ENCODE measurements at regions not wholly inside any gene's neighbourhood (a gene's known extent, or its start where the extent isn't known, plus 50 kb on each side); places are given as distances from the start of the nearest gene placed in this dataset.

DNA sequence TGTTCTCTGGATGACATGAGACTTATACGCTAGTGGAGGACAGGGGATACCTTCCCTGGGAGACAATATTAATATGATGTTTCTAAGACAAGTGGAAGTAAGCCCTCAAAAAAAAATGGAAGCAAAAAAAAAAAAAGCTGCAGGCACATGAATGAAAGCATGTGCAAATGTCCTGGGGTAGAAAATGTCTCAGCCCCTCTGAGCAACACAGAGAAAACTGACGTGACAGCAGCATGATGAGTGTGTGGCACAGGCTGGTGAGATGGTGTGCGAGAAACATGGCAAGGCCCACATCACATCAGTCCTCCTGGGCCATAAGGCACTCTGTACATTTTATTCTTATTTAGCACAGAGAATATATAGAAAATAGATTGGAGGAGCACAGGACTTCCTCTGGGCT is 254.7 kb upstream of the PFKP start:
- Histone ChIP-seq H3K9me3 (no peaks in the 10 kb centered on the region), H3K4me1 (no peaks in the 10 kb centered on the region), H3K27me3 (no peaks in the 10 kb centered on the region), H3K36me3 (no peaks in the 10 kb centered on the region), H3K4me3 (no peak overlapping the region), H3K27ac (no peak overlapping the region)
- ATAC-seq = no peak
- intact Hi-C loops (cut with DNase I) = no loop called here
- DNase-seq = no peak
- TF ChIP-seq, protein P1, sequence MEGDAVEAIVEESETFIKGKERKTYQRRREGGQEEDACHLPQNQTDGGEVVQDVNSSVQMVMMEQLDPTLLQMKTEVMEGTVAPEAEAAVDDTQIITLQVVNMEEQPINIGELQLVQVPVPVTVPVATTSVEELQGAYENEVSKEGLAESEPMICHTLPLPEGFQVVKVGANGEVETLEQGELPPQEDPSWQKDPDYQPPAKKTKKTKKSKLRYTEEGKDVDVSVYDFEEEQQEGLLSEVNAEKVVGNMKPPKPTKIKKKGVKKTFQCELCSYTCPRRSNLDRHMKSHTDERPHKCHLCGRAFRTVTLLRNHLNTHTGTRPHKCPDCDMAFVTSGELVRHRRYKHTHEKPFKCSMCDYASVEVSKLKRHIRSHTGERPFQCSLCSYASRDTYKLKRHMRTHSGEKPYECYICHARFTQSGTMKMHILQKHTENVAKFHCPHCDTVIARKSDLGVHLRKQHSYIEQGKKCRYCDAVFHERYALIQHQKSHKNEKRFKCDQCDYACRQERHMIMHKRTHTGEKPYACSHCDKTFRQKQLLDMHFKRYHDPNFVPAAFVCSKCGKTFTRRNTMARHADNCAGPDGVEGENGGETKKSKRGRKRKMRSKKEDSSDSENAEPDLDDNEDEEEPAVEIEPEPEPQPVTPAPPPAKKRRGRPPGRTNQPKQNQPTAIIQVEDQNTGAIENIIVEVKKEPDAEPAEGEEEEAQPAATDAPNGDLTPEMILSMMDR (IDR thresholded peaks at IDR 0.05) = no peak

DNA sequence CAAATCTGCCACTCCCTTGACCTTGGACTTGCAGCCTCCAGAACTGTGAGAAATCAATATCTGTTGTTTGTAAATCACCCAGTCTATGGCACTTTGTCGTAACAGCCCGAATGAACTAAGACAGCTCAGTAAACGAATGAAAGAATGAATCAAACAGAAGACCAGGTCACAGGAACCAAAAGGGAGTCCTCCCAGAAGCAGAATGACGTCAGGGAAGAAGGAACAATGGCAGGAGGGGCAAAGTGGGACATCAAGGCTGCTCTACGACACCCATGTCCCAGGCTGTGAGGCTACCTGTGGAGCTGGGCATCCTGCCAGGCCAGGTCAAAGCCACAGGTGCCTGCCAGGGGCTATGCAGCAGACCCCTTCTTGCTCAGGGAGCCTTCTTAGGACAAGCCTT is 267.2 kb upstream of the PFKP start:
- ATAC-seq (no peak), DNase-seq (no peak)
- H3K36me3 ChIP-seq = no peaks in the 10 kb centered on the region
- H3K4me3 ChIP-seq = no peak overlapping the region
- no peaks in the 10 kb centered on the region for H3K27me3 ChIP-seq
- H3K9me3 ChIP-seq = peaks cover 0 to 10% of the 10 kb centered on the region in 2 donors
- TF ChIP-seq, protein P1 (IDR thresholded peaks at IDR 0.05) = no peak
- H3K27ac ChIP-seq = no peak overlapping the region
- intact Hi-C loops (cut with DNase I) = no loop called here
- no peaks in the 10 kb centered on the region for H3K4me1 ChIP-seq

DNA sequence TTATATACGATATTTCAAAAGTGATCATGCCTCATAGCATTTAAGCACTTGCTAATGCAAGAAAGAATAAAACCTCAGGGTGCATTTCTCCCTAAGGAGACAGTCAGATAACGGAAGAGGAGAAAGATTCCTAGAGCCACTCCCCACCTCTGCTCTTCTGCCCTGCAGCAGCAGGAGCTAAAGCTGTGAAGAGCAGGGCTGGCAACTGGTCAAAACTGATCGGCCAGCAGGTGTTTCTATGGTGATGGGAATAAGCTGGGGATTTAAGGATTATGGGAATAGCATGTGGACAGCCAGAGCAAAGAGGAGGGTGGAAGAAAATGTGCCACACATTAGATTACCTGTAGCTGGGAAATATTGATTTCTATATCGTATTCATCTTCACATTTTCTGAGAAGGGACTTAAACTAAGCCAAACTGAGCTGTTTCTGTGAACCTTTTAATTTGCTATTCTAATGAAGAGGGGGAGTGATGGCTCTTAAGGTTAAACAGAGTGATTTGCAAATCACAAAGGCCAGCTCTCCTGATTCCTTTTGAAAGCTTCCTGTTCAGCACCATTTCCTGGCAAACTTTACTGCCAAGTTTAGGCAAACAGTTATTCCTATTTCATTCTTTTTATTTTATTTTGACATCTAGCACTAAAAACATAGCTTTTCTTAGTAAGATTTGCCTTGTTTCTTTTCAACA is 268.9 kb upstream of the PFKP start:
- Histone ChIP-seq H3K36me3 (no peaks in the 10 kb centered on the region), H3K4me1 (no peaks in the 10 kb centered on the region), H3K27ac (no peak overlapping the region), H3K27me3 (no peaks in the 10 kb centered on the region), H3K4me3 (no peak overlapping the region), H3K9me3 (peaks cover 0 to 17% of the 10 kb centered on the region in 2 donors)
- DNase-seq = no peak
- no peak for ATAC-seq
- intact Hi-C loops (cut with DNase I) = no loop called here
- TF ChIP-seq, protein P1 (IDR thresholded peaks at IDR 0.05) = no peak

DNA sequence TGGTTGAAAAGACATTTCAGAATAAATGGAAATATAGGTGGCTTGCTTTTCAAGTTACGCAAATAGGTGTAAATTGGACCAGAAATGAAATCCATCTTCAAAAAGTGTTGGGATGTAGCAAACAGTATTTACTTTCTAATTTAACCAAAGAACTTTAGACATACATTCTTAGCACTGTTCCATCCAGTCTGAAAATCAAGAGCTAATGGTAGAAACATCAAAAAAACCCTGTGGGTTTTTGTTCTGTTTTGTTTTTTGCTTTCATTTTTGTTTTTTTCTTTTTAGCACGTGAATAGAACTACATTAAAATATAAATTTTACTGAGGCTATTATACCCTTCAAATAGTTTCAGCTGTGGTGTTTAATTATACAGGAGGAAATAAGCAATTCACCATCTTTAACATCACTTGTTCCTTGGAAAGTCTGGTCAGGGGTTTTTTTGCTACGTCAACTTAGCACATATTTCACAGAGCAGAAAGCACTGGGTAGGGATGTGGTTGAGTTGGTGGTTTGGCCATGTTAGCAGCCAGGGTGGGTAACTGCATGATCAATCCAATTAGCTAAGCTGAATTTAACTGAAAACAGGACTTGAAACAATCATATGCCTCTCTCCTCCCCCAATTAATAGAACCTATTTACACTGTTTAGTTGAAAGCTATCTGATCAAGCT is 275.4 kb upstream of the PFKP start:
- TF ChIP-seq, protein P1 (IDR thresholded peaks at IDR 0.05) = no peak
- intact Hi-C loops (cut with DNase I) = no loop called here

DNA sequence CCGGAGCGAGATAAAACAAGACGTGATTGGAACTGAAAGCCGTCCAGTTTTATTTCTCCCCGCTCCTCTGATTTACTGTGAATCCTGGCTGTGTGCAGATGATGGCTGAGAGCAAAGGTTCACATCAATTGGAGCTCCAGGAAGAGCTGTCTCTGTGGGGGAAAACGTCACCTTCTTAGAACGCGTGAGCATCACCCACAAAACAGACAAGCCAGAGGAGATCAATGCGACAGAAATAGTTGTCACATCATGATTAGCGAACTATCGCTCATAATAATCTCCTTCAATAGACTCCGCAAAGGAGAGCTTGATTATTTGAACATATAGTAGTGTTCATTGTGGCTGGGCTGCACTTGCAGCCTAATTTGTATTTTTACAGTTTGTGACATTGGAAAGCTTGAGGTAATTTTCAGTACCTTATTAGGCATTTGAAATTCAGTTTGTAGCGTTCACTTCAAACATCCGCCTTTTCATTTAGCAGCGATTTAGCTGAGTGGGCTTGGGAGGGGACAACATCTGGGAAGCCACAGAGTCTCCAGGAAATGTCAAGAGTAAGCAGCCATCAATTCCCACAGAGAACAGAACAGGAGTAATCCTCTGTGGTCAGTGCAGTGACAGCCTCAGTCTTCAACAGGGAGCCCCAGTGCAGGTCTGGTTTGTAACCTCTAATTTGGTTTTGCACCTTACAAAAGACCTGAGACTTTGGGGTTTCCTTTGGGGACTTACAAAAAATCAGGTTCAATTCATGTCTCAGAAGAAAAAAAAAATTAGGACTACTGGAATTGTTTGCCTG is 276.8 kb upstream of the PFKP start:
- intact Hi-C loops (cut with DNase I) = no loop called here
- no peak for ATAC-seq
- no peaks in the 10 kb centered on the region for H3K27me3 ChIP-seq

More for the DNA sequence above, 275.4 kb upstream of the PFKP start:
- H3K27me3 ChIP-seq = no peaks in the 10 kb centered on the region
- H3K36me3 ChIP-seq = no peaks in the 10 kb centered on the region
- no peaks in the 10 kb centered on the region for H3K4me1 ChIP-seq
- peaks cover 0 to 19% of the 10 kb centered on the region in 2 donors for H3K9me3 ChIP-seq
- no peak for DNase-seq
- no peak overlapping the region for H3K4me3 ChIP-seq
- no peak for ATAC-seq
- H3K27ac ChIP-seq = no peak overlapping the region

More for the DNA sequence above, 276.8 kb upstream of the PFKP start:
- DNase-seq = no peak
- no peak overlapping the region for H3K27ac ChIP-seq
- no peaks in the 10 kb centered on the region for H3K4me1 ChIP-seq
- H3K4me3 ChIP-seq = no peak overlapping the region
- TF ChIP-seq, protein P1 (IDR thresholded peaks at IDR 0.05) = no peak
- no peaks in the 10 kb centered on the region for H3K36me3 ChIP-seq
- H3K9me3 ChIP-seq = peaks cover 0 to 9% of the 10 kb centered on the region in 2 donors
